Endothelial cell of umbilical vein (primary cell): ENCODE measurements at regions not wholly inside any gene's neighbourhood (a gene's known extent, or its start where the extent isn't known, plus 50 kb on each side); places are given as distances from the start of the nearest gene placed in this dataset.
"Not testable (repeated sequence)": the region's sequence is repeated elsewhere in the genome, so short reads cannot be mapped to it uniquely, and the experiment has no call there.

Source experiments
- BruUV-seq: library from RNA; stranded (reverse); fragments of 400-500 nt; replicated peaks from 2 replicates; lab custom pipeline; 2021; lab: Mats Ljungman, UMichigan
- CTCF ChIA-PET: fragments of 300-600, 350-600 bp; sonication (Branson Sonifier 250); formaldehyde crosslinking; loops from one replicate; lab custom pipeline; 2021; ENCODE audit warnings: antibody characterized with exemption, inconsistent platforms; lab: Charles Lee
- POLR2A ChIA-PET: fragments of 300-600, 350-600 bp; sonication (Branson Sonifier 250); formaldehyde crosslinking; loops from one replicate; lab custom pipeline; 2021; ENCODE audit warnings: antibody characterized with exemption, inconsistent platforms; lab: Charles Lee
- DNase-seq: peaks from one replicate; pipeline ENCODE4 v3.0.0-alpha.2; 2011; ENCODE audit warnings: low read depth, low spot score
- FAIRE-seq: peaks from 2 replicates; lab custom pipeline; 2011; peaks lifted over from hg19 to GRCh38; lab: Jason Lieb, UNC
- H2AFZ ChIP-seq: 2 replicates; pipeline ENCODE4 v1.6.0; 2012; ENCODE audit warnings: low read depth, low read length, control low read depth, inconsistent platforms
- H3K27ac ChIP-seq: 2 replicates; pipeline ENCODE4 v1.5.1; 2011; ENCODE audit warnings: low read depth, mild to moderate bottlenecking, control low read depth, low read length, moderate library complexity; ENCODE audit not compliant: insufficient read depth
- H3K27me3 ChIP-seq, 2 experiments: 2 replicates each; pipeline versions ENCODE4 v1.6.0 to v1.6.1; 2011; ENCODE audit warnings: low read length in 2 of 2, mixed read lengths in 1 of 2; ENCODE audit not compliant: control insufficient read depth in 2 of 2, insufficient read depth in 2 of 2
- H3K36me3 ChIP-seq, 2 experiments: 2 replicates in 1 of 2; 3 replicates in 1 of 2; pipeline ENCODE4 v1.5.1; 2011; ENCODE audit warnings: low read length in 2 of 2, mild to moderate bottlenecking in 1 of 2, moderate library complexity in 1 of 2; ENCODE audit not compliant: control insufficient read depth in 2 of 2, insufficient read depth in 2 of 2; ENCODE audit errors: extremely low read depth in 1 of 2
- H3K4me1 ChIP-seq: 3 replicates; pipeline ENCODE4 v1.5.1; 2011; ENCODE audit warnings: mild to moderate bottlenecking, low read length; ENCODE audit not compliant: control insufficient read depth, insufficient read depth; ENCODE audit errors: extremely low read depth
- H3K4me2 ChIP-seq: 2 replicates; pipeline ENCODE4 v1.6.1; 2011; ENCODE audit warnings: low read length, control low read depth, mixed read lengths; ENCODE audit not compliant: insufficient read depth
- H3K4me3 ChIP-seq, 3 experiments: fragments of 200-600 bp in 1 of 3; sonication (generic), shearing (Covaris generic) in 1 of 3; replicated peaks in 1 of 3; 2 replicates each; pipeline ENCODE4 v1.5.1; 2011 to 2016; ENCODE audit warnings: control low read depth in 3 of 3, low read length in 3 of 3, mild to moderate bottlenecking in 2 of 3, inconsistent platforms in 1 of 3, low read depth in 1 of 3, moderate library complexity in 1 of 3; ENCODE audit not compliant: insufficient read depth in 1 of 3
- H3K79me2 ChIP-seq: 2 replicates; pipeline ENCODE4 v1.6.0; 2012; ENCODE audit warnings: low read length, inconsistent platforms; ENCODE audit not compliant: control insufficient read depth, insufficient read depth
- H3K9ac ChIP-seq: replicated peaks from 2 replicates; pipeline ENCODE3; 2011; ENCODE audit warnings: low read length, control low read depth; ENCODE audit not compliant: insufficient read depth; ENCODE audit errors: extremely low read depth
- H3K9me1 ChIP-seq: replicated peaks from 3 replicates; pipeline ENCODE4 v1.6.0; 2011; ENCODE audit warnings: mild to moderate bottlenecking, low read length; ENCODE audit not compliant: control insufficient read depth, insufficient read depth; ENCODE audit errors: extremely low read depth
- H3K9me3 ChIP-seq: replicated peaks from 2 replicates; pipeline ENCODE4 v1.5.1; 2012; ENCODE audit warnings: low read length, inconsistent platforms; ENCODE audit not compliant: control insufficient read depth, insufficient read depth
- H4K20me1 ChIP-seq: replicated peaks from 2 replicates; pipeline ENCODE3; 2011; ENCODE audit warnings: mild to moderate bottlenecking, low read length; ENCODE audit not compliant: control insufficient read depth, insufficient read depth; ENCODE audit errors: extremely low read depth
- CTCF ChIP-seq, 2 donors: IDR thresholded peaks; 1 replicate in 1 of 2; 2 replicates in 1 of 2; pipeline ENCODE4 v1.5.1; 2011; ENCODE audit warnings: low read length in 2 of 2, mild to moderate bottlenecking in 2 of 2, moderate library complexity in 2 of 2, control low read depth in 1 of 2, inconsistent platforms in 1 of 2, low read depth in 1 of 2; ENCODE audit not compliant: insufficient read depth in 1 of 2; ENCODE audit errors: extremely low read depth in 1 of 2
- EZH2 ChIP-seq: IDR thresholded peaks from 2 replicates; pipeline ENCODE4 v1.6.1; 2012; ENCODE audit warnings: borderline replicate concordance, low read depth, mild to moderate bottlenecking, moderate library complexity, low read length, inconsistent platforms; ENCODE audit not compliant: severe bottlenecking
- FOS ChIP-seq: IDR thresholded peaks from 2 replicates; pipeline ENCODE4 v1.6.1; 2011; ENCODE audit warnings: mild to moderate bottlenecking, low read length, moderate library complexity, borderline replicate concordance; ENCODE audit not compliant: insufficient read depth
- GATA2 ChIP-seq: IDR thresholded peaks from 2 replicates; pipeline ENCODE4 v1.7.0; 2011; ENCODE audit warnings: low read depth, mild to moderate bottlenecking, moderate library complexity, mixed read lengths, low read length; ENCODE audit not compliant: insufficient read length, insufficient read depth
- JUN ChIP-seq: IDR thresholded peaks from 2 replicates; pipeline ENCODE4 v1.6.1; 2011; ENCODE audit warnings: borderline replicate concordance, low read depth; ENCODE audit not compliant: insufficient read length, insufficient read depth
- MAX ChIP-seq: IDR thresholded peaks from 2 replicates; pipeline ENCODE4 v1.6.1; 2011; ENCODE audit not compliant: insufficient read depth, insufficient read length
- MYC ChIP-seq: IDR thresholded peaks from one replicate; pipeline ENCODE4 v1.6.1; 2011; ENCODE audit warnings: mild to moderate bottlenecking, low read depth, low read length
- POLR2A ChIP-seq: IDR thresholded peaks from 2 replicates; pipeline ENCODE4 v1.6.1; 2012; ENCODE audit warnings: low read depth, mild to moderate bottlenecking, control low read depth, low read length
- POLR2AphosphoS5 ChIP-seq: IDR thresholded peaks from 2 replicates; pipeline ENCODE4 v1.6.1; 2012; ENCODE audit warnings: low read depth, mild to moderate bottlenecking, control low read depth, low read length, moderate library complexity; ENCODE audit not compliant: insufficient read depth
- dilution Hi-C: fragments of 300-500 bp; cut with MboI; formaldehyde crosslinking; loops from one replicate; pipeline ENCODE4 v1.15.0; 2019; ENCODE audit warnings: low sequenced_read_pairs; ENCODE audit not compliant: extremely low pct_ligation_motif_present
- intact Hi-C: fragments of 100-400 bp; cut with micrococcal nuclease; formaldehyde crosslinking; loops from one replicate; pipeline ENCODE4 v1.10.0; 2022

- H4K20me1 ChIP-seq = no peaks in the 10 kb centered on the region
- intact Hi-C loops = no loop called here
- no peaks in the 10 kb centered on the region for H3K9me3 ChIP-seq
- no peak overlapping the region for H3K27ac ChIP-seq
- FAIRE-seq (no peak), DNase-seq (no peak)
- no peaks in the 10 kb centered on the region for H3K36me3 ChIP-seq
- no peaks in the 10 kb centered on the region for H3K27me3 ChIP-seq
- no TSS peak for BruUV-seq
- no peaks in the 10 kb centered on the region for H3K79me2 ChIP-seq
- ChIA-PET POLR2A (no interaction called here), CTCF (no interaction called here)
- H3K4me3 ChIP-seq = no peak overlapping the region
- H3K4me2 ChIP-seq = no peak overlapping the region
- no peaks in the 10 kb centered on the region for H3K9me1 ChIP-seq
- no peak overlapping the region for H2AFZ ChIP-seq
- TF ChIP-seq GATA2 (no peak), FOS (no peak)
- dilution Hi-C loops = no loop called here
- no peaks in the 10 kb centered on the region for H3K4me1 ChIP-seq
- no peak overlapping the region for H3K9ac ChIP-seq
Measured at GRCh38 chr16:48024042-48024441, 131.8 kb downstream of the ABCC12 start.

- Histone ChIP-seq H3K4me3 (no peak overlapping the region), H3K9me3 (no peaks in the 10 kb centered on the region), H3K9me1 (no peaks in the 10 kb centered on the region), H3K4me2 (no peak overlapping the region), H3K9ac (no peak overlapping the region), H3K36me3 (no peaks in the 10 kb centered on the region), H3K79me2 (no peaks in the 10 kb centered on the region), H2AFZ (no peak overlapping the region), H3K27me3 (no peaks in the 10 kb centered on the region), H4K20me1 (no peaks in the 10 kb centered on the region), H3K4me1 (no peaks in the 10 kb centered on the region), H3K27ac (no peak overlapping the region)
- ChIA-PET CTCF (interaction anchor here (0.9 kb wide), 1 partner anchor 881 kb away, joined by 3 read pairs; no protein-coding TSS in a partner anchor), POLR2A (no interaction called here)
- DNase-seq (no peak), FAIRE-seq (no peak)
- no TSS peak for BruUV-seq
- dilution Hi-C loops (no loop called here), intact Hi-C loops (no loop called here)
- TF ChIP-seq MYC (no peak), FOS (no peak), POLR2A (no peak), JUN (no peak), GATA2 (no peak), EZH2 (no peak), POLR2AphosphoS5 (no peak), MAX (no peak), CTCF (IDR thresholded peaks at IDR 0.05; ENCODE audit: extremely low read depth in 1 of 2, insufficient read depth in 1 of 2, low read depth in 1 of 2, low read length in 2 of 2) (no peak)
Measured at GRCh38 chr16:48022496-48022895, 133.3 kb downstream of the ABCC12 start.

- dilution Hi-C loops, FAIRE-seq, H3K4me3 ChIP-seq, H2AFZ ChIP-seq, H3K4me1 ChIP-seq, H3K27me3 ChIP-seq, H3K36me3 ChIP-seq, H3K9ac ChIP-seq, H3K79me2 ChIP-seq, H4K20me1 ChIP-seq, CTCF ChIA-PET, H3K4me2 ChIP-seq, H3K27ac ChIP-seq, intact Hi-C loops, POLR2A ChIA-PET, DNase-seq, BruUV-seq, H3K9me3 ChIP-seq, H3K9me1 ChIP-seq: not testable (repeated sequence)
Measured at GRCh38 chr16:48020617-48021016, 135.2 kb downstream of the ABCC12 start.
